HG03103 (cell line): ENCODE measurements at regions not wholly inside any gene's neighbourhood (a gene's known extent, or its start where the extent isn't known, plus 50 kb on each side); places are given as distances from the start of the nearest gene placed in this dataset.

Experiments used
- ATAC-seq: cut with Tn5 transposase; IDR thresholded peaks from one replicate; pipeline ENCODE4 v1.9.1; 2021; ENCODE audit warnings: low read depth; ENCODE audit not compliant: unreplicated experiment

DNA sequence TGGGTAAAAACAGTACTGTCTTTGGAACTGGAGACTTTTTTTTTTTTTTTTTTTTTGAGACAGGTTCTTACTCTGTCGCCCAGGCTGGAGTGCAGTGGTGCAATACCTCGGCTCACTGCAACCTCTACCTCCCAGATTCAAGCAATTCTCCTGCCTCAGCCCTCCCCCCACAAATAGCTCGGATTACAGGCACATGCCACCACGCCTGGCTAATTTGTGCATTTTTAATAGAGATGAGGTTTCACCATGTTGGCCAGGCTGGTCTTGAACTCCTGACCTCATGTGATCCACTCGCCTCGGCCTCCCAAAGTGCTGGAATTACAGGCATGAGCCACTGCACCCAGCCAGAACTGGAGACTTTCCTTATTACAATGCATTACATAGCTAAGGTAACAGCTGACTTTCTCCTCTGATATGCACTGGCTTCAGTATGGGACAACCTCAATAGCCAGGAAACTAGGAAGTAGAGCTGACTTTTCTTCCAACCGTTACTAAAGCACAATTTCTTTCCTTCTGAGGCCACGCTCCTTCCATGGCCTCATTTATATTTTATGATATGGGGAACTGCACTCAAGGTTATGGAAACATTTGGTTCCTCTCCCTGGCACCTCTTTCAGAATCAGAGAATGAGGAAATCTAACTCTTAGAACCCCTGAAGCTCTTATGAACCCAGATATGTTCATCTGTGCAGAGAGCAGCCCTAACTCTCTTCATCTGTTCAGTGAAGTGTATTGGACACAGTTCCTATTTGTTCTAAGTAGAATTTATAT, 53.5 kb upstream of the FAM9B start:
- ATAC-seq, result no peak

GRCh38 chrX:9088896-9089295, 55.0 kb upstream of the FAM9B start:
- no peak for ATAC-seq

- ATAC-seq, result no peak
Observed at GRCh38 chrX:9090766-9091165, 56.8 kb upstream of the FAM9B start.

- ATAC-seq, result no peak
Observed at GRCh38 chrX:9091258-9091657, 57.3 kb upstream of the FAM9B start.

DNA sequence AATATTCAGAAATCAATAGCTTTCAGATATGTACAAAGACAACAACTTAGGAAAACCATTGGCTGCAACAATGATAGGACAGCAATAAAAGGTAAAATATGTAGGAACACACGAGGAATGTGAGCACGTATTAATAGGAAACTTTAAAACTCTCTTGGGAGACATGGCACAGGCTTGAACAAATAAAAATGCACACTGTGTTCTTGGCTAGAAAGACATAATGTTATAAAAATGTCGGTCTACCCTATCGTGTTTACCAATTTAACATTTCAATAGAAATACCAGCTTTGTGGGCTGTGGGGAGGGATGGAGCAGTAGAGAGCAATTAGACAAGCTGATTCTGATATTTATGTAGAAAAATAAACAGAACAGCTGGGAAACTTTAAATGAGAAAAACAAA, 69.0 kb upstream of the FAM9B start:
- no peak for ATAC-seq

DNA sequence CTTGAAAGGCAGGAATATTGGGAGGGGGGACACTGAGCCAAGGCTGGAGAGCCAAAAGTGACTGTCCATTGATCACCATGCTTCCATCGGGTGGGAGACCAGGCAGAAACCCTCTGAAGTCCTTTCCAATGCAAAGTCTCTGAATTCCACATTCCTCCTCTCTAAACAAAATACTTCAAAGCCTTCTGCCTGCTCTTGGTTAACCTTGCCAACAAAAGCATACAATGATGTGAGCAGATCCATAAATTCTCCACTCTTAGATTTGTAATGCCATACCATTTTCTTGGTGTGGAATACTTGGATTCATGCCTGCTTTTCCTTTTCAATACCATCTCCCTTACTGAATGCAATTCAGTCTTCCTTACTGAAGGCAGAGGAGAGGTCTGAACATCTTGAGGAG, 74.1 kb upstream of the FAM9B start:
- no peak for ATAC-seq

DNA sequence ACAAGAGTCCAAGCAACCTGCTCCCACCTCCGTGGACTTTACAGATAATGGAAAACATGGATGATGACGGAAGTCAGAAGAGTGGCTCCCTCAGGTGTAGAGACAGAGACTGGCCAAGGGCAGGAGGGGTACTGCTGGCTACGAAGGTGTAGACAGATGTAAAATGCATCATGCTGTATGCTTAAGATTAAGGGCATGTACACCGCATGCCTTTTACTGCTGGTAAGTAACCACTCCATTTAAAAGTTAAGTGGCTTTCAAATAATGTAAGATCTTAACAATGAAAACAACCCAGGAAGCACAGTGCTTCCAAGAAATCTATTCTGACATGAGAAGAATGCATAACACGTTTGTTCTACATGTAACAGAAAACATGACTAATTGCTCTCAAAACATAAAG, 76.9 kb upstream of the FAM9B start:
- ATAC-seq, result no peak

DNA sequence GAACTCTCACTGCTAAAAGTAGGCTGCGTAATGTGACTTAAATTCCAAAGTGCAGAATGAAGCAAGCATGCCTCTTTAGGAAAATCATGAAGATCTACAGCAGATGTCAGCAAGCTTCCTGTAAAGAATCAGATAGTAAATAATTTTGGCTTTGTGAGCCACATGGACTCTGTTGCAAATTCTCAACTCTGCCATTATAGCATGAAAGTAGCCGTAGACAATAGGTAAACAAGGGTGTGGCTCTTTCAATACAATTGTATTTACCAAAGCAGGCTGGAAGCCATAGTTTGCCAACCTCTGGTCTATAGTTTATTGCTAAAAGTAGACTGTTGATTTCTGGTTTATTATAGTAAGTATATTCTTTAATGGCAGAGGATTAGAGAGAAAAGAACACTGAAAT, 80.3 kb upstream of the FAM9B start:
- ATAC-seq, result no peak

GRCh38 chrX:9117851-9118250, 83.9 kb upstream of the FAM9B start:
- ATAC-seq, result no peak

DNA sequence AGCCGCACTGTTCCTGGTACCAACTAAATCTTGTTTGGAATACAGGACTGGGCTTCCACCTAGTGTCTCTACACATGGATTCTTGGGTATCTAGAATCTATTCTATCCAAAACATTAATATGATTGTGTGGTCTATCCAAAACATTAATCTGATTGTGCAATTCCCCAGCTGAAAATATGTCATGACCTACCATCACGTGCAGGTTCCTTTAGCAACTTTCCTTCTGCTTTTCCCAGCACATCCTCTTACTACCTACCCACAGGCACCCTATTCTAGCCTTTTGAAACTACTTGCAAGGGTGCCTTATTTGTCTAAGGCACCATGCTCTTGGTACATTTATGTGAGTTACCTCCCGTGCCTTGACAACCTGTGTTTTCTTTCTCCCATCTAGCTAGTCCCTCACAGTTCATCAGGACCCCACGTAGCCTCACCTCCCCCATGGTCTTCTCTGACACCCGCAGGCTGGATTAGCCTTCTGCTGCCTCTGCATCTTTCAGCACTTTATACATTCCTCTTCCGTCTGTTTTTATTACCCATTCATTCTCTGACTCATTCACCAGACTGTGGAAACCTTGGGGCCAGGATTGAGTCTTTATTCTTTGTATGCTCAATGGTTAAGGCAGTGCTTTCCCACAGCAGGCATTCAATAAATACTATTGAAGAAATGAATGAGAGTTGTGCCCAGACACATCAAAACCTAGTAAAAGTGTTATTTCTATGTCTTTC, 88.8 kb upstream of the FAM9B start:
- ATAC-seq, result no peak

DNA sequence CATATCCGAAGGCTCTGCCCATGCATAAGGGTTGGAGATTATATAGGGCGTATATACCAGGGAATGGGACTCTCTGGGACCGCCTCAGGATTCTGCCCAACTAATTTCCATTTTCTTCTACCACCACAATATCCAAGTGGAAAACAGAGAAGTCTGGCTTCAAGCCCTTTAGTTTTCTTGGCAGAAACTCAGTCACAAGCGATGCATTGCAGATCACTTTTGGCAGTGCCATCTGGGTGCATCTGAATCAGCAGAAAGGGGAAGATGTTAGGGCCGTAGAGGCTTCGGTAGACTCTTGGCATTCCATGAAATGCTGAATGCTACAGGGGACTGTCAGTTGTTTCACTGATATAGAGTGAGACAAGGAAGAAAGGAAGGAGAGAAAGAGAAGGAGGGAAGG, 94.1 kb upstream of the FAM9B start:
- no peak for ATAC-seq

- ATAC-seq, result no peak
Observed at GRCh38 chrX:9130031-9130430, 96.1 kb upstream of the FAM9B start.

DNA sequence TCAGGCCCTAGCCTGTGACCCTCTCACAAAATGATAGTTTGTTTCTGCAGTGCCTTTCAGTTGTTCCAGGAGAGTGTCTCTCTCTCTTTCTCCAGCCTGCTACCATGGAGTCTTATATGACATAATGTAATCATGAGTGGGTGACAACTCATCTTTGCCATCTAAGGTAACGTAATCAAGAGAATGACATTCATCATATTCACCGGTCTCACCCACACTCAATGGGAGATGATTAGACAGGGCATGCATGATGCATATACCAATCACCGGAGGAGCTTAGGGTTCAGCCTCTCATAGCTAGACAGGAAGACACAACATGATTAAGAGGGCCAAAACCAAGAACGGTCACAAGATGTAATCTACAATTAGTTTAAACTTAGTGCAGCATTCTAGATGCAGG, 97.1 kb upstream of the FAM9B start:
- ATAC-seq, result no peak

GRCh38 chrX:9132036-9132638, 98.2 kb upstream of the FAM9B start:
- no peak for ATAC-seq

- ATAC-seq, result no peak
Observed at GRCh38 chrX:9133426-9133825, 99.5 kb upstream of the FAM9B start.

DNA sequence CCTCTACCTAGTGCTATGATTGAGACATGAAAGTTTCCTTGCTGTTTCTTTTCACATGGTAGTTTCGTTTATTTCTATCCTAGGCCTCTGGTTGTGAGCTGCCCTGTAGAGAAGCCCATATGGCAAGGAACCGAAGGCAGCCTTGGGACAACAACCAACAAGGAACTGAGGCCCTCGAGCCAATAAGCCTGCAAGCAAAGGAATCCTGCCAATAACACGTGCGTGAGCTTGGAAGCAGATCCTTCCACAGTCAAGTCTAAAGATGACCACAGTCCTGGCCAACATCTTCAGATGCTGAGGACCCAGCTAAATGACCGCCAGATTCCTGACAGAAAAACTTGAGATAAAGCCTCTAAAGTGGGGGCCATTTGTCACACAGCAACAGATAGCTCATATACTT, 100.4 kb upstream of the FAM9B start:
- no peak for ATAC-seq

GRCh38 chrX:9135901-9136510, 102.1 kb upstream of the FAM9B start:
- no peak for ATAC-seq

- ATAC-seq, result no peak
Observed at GRCh38 chrX:9137152-9137551, 103.2 kb upstream of the FAM9B start.

DNA sequence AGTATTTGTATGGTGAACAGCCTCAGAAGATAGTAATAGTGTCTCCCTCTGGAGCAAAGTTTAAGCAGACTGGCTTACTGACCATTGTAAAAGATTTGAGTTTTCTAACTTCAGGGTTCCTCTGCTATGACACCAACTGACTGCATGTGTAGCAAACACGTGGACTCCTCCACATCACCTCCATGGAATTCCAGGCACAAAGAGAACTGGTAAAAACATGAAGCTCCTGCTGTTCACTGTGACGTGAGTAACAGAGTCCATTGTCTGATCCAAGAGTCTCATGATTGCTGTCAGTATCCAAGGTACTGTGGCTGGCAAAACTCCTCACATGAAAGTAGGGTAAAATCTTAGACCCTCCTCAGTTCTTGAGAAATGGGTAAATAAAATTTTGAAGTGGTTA, 107.6 kb upstream of the FAM9B start:
- no peak for ATAC-seq

- ATAC-seq, result no peak
Observed at GRCh38 chrX:9144701-9145241, 110.8 kb upstream of the FAM9B start.

GRCh38 chrX:9146657-9147056, 112.7 kb upstream of the FAM9B start:
- ATAC-seq, result no peak
